HepG2 (cell line): ENCODE measurements at regions not wholly inside any gene's neighbourhood (a gene's known extent, or its start where the extent isn't known, plus 50 kb on each side); places are given as distances from the start of the nearest gene placed in this dataset.

Experiments used
- CEBPB ChIP-seq: IDR thresholded peaks from 2 replicates; pipeline ENCODE4 v1.6.1; 2011; ENCODE audit warnings: low read depth, low read length, improper control_type of control experiment, borderline replicate concordance
- GATAD2A ChIP-seq: IDR thresholded peaks from 2 replicates; pipeline ENCODE4 v1.6.1; 2016
- HNF4A ChIP-seq: sonication (generic); formaldehyde crosslinking; IDR thresholded peaks from 2 replicates; pipeline ENCODE4 v1.4.0; 2020; ENCODE audit warnings: missing genetic modification reagents
- KDM5A ChIP-seq: fragments of 200-600 bp; sonication (generic); IDR thresholded peaks from 2 replicates; pipeline ENCODE4 v1.7.0; 2018; ENCODE audit warnings: antibody characterized with exemption, mild to moderate bottlenecking, low read length, borderline replicate concordance
- LRRFIP1 ChIP-seq: sonication (generic); formaldehyde crosslinking; conservative IDR thresholded peaks from 2 replicates; pipeline ENCODE4 v1.4.0; 2020; ENCODE audit warnings: missing genetic modification reagents
- NCOA2 ChIP-seq: sonication (generic); formaldehyde crosslinking; IDR thresholded peaks from 2 replicates; pipeline ENCODE4 v1.8.0; 2022; ENCODE audit warnings: inconsistent platforms
- PAXIP1 ChIP-seq: sonication (generic); formaldehyde crosslinking; conservative IDR thresholded peaks from 2 replicates; pipeline ENCODE4 v1.4.0; 2020; ENCODE audit warnings: mild to moderate bottlenecking, missing genetic modification reagents, moderate library complexity
- POGZ ChIP-seq: sonication (generic); formaldehyde crosslinking; IDR thresholded peaks from 2 replicates; pipeline ENCODE4 v1.4.0; 2020; ENCODE audit warnings: mild to moderate bottlenecking, missing genetic modification reagents
- PRDM10 ChIP-seq: sonication (generic); formaldehyde crosslinking; IDR thresholded peaks from 2 replicates; pipeline ENCODE4 v1.4.0; 2020; ENCODE audit warnings: low read depth, missing genetic modification reagents
- RBM39 ChIP-seq: fragments of 200-400 bp; formaldehyde crosslinking; IDR thresholded peaks from one replicate; pipeline ENCODE4 v1.6.1; 2018; ENCODE audit warnings: antibody characterized with exemption, mild to moderate bottlenecking, low read depth, low read length; ENCODE audit not compliant: poor library complexity, severe bottlenecking
- TFAP4 ChIP-seq: sonication (generic); IDR thresholded peaks from 2 replicates; pipeline ENCODE4 v1.6.1; 2016; ENCODE audit warnings: low read depth, borderline replicate concordance
- ZMYM4 ChIP-seq: sonication (generic); formaldehyde crosslinking; IDR thresholded peaks from 2 replicates; pipeline ENCODE4 v1.8.1; 2023; ENCODE audit warnings: mild to moderate bottlenecking, missing genetic modification reagents
- ZNF20 ChIP-seq: sonication (generic); formaldehyde crosslinking; IDR thresholded peaks from 2 replicates; pipeline ENCODE4 v1.4.0; 2020; ENCODE audit warnings: mild to moderate bottlenecking, moderate library complexity, missing genetic modification reagents

- no peak for TF ChIP-seq LRRFIP1 (CRISPR knock-in tag)
- TF ChIP-seq HNF4A = peak; percentile 85
- peak; percentile 74 for TF ChIP-seq ZMYM4
- no peak for TF ChIP-seq PRDM10
- TF ChIP-seq TFAP4 = no peak
- TF ChIP-seq KDM5A = no peak
- 0 out of 2 replicates have a peak, but pooled peaks have one; percentile 23 for TF ChIP-seq POGZ
- TF ChIP-seq NCOA2 (CRISPR knock-in tag) = peak; percentile 41; the same call in 1 of the 2 replicates
- no peak for TF ChIP-seq RBM39
- peak; percentile 28; the same call in 1 of the 2 replicates for TF ChIP-seq GATAD2A (CRISPR knock-in tag)
- TF ChIP-seq PAXIP1 (CRISPR knock-in tag) = 0 out of 2 replicates have a peak, but pooled peaks have one; percentile 10
- no peak for TF ChIP-seq ZNF20 (CRISPR knock-in tag)
- TF ChIP-seq CEBPB = peak; percentile 3; the same call in 1 of the 2 replicates
These were observed 479.0 kb upstream of the CITED2 start (continued) for GRCh38 chr6:139853302-139853992.
